Naive thymus-derived CD4-positive, alpha-beta T cell (primary cell): ENCODE measurements at regions not wholly inside any gene's neighbourhood (a gene's known extent, or its start where the extent isn't known, plus 50 kb on each side); places are given as distances from the start of the nearest gene placed in this dataset.

Experiments used
- ATAC-seq: fragments of 150-1000 bp; cut with Tn5 transposase; 2 replicates; pipeline ENCODE4 v1.10.0; 2021; ENCODE audit warnings: mild to moderate bottlenecking, moderate library complexity
- CTCF ChIA-PET: fragments of 350-600 bp; sonication (Branson Sonifier 250); formaldehyde crosslinking; loops from one replicate; lab custom pipeline; 2021; ENCODE audit warnings: antibody characterized with exemption; lab: Charles Lee
- POLR2A ChIA-PET: fragments of 350-600 bp; sonication (Branson Sonifier 250); formaldehyde crosslinking; loops from one replicate; lab custom pipeline; 2021; ENCODE audit warnings: antibody characterized with exemption, inconsistent platforms; lab: Charles Lee
- DNase-seq, 9 donors: peaks; one replicate each; pipeline versions ENCODE4 v3.0.0 to v3.0.0-alpha.2; 2020 to 2022; ENCODE audit warnings: mixed read lengths in 1 of 9
- H3K27ac ChIP-seq: one replicate; pipeline ENCODE4 v1.7.0; 2013; ENCODE audit warnings: mild to moderate bottlenecking, low read depth, low read length, moderate library complexity
- H3K27me3 ChIP-seq, 2 donors: one replicate each; pipeline ENCODE4 v1.7.0; 2013; ENCODE audit warnings: low read length in 2 of 2, mild to moderate bottlenecking in 2 of 2, moderate library complexity in 2 of 2; ENCODE audit not compliant: control insufficient read depth in 2 of 2, insufficient read depth in 2 of 2
- H3K36me3 ChIP-seq, 3 experiments: 1 replicate in 2 of 3; 2 replicates in 1 of 3; pipeline ENCODE4 v1.7.0; 2013; ENCODE audit warnings: low read length in 3 of 3, mild to moderate bottlenecking in 3 of 3, moderate library complexity in 1 of 3; ENCODE audit not compliant: insufficient read depth in 3 of 3, control insufficient read depth in 2 of 3
- H3K4me1 ChIP-seq, 2 donors: one replicate each; pipeline ENCODE4 v1.7.0; 2013; ENCODE audit warnings: low read length in 2 of 2, mild to moderate bottlenecking in 2 of 2, moderate library complexity in 1 of 2; ENCODE audit not compliant: control insufficient read depth in 2 of 2, insufficient read depth in 2 of 2
- H3K4me3 ChIP-seq: 2 replicates; pipeline ENCODE4 v1.7.0; 2013; ENCODE audit warnings: mild to moderate bottlenecking, low read length
- H3K9me3 ChIP-seq, 3 experiments: 1 replicate in 2 of 3; 2 replicates in 1 of 3; pipeline ENCODE4 v1.7.0; 2013; ENCODE audit warnings: low read length in 3 of 3; ENCODE audit not compliant: control insufficient read depth in 2 of 3
- H3K27ac Mint-ChIP-seq, 9 donors: one replicate each; pipeline ENCODE4 v1.8.0; 2020 to 2022; ENCODE audit warnings: mixed read lengths in 9 of 9, mild to moderate bottlenecking in 8 of 9, moderate library complexity in 5 of 9, inconsistent platforms in 2 of 9
- H3K27me3 Mint-ChIP-seq, 5 donors: one replicate each; pipeline ENCODE4 v1.8.0; 2021 to 2022; ENCODE audit warnings: mixed read lengths in 5 of 5, mild to moderate bottlenecking in 1 of 5
- H3K36me3 Mint-ChIP-seq, 5 donors: one replicate each; pipeline ENCODE4 v1.8.0; 2020 to 2022; ENCODE audit warnings: mixed read lengths in 5 of 5, mild to moderate bottlenecking in 3 of 5, inconsistent platforms in 1 of 5
- H3K4me1 Mint-ChIP-seq, 7 donors: one replicate each; pipeline ENCODE4 v1.8.0; 2020 to 2022; ENCODE audit warnings: mixed read lengths in 7 of 7, mild to moderate bottlenecking in 3 of 7, inconsistent platforms in 1 of 7
- H3K4me3 Mint-ChIP-seq, 10 donors: one replicate each; pipeline ENCODE4 v1.8.0; 2020 to 2022; ENCODE audit warnings: mild to moderate bottlenecking in 10 of 10, mixed read lengths in 10 of 10, moderate library complexity in 6 of 10, inconsistent platforms in 2 of 10
- H3K9me3 Mint-ChIP-seq, 11 donors: one replicate each; pipeline ENCODE4 v1.8.0; 2020 to 2022; ENCODE audit warnings: mixed read lengths in 11 of 11, mild to moderate bottlenecking in 4 of 11, inconsistent platforms in 1 of 11, moderate library complexity in 1 of 11
- intact Hi-C, 2 donors: fragments of 100-400 bp; cut with micrococcal nuclease; formaldehyde crosslinking; loops; one replicate each; pipeline ENCODE4 v1.15.1; 2023

DNA sequence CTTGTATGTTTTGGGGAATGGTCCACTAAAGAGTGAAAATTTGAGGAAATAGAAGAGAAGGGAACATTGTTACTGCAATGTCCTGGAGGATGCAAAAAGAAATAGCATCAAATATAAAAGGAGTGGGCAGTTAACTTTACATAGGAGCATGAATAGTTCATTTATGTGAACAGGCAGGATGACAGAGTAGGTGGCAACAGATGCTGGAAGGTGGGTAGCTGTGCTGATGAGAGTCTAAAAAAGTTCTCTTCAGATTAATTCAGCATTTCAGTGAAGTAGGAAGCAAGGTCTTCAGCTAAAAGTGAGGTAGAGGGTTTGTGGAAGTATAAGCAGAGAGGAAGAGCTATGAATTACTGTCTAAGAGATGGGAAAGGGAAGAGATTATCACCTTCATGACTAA is 276.5 kb downstream of the KIF2B start:
- H3K9me3 Mint-ChIP-seq, result peaks cover 0 to 27% (median 9%) of the 10 kb centered on the region in 11 donors
- no peak for DNase-seq
- H3K9me3 ChIP-seq, result peaks cover 0 to 12% (median 6%) of the 10 kb centered on the region in 3 experiments
- H3K36me3 ChIP-seq, result no peaks in the 10 kb centered on the region
- no peaks in the 10 kb centered on the region for H3K27me3 ChIP-seq
- POLR2A ChIA-PET, result no interaction called here
- H3K27me3 Mint-ChIP-seq, result no peaks in the 10 kb centered on the region
- no peaks in the 10 kb centered on the region for H3K36me3 Mint-ChIP-seq
- no peak for ATAC-seq
- H3K4me1 ChIP-seq, result no peaks in the 10 kb centered on the region
- intact Hi-C loops, result no loop called here
- H3K27ac Mint-ChIP-seq, result no peak overlapping the region
- H3K27ac ChIP-seq, result no peak overlapping the region
- no peak overlapping the region for H3K4me3 Mint-ChIP-seq
- no peak overlapping the region for H3K4me3 ChIP-seq
- CTCF ChIA-PET, result no interaction called here
- no peaks in the 10 kb centered on the region for H3K4me1 Mint-ChIP-seq

- Mint-ChIP-seq H3K4me1 (no peaks in the 10 kb centered on the region), H3K9me3 (peaks cover 1 to 43% (median 19%) of the 10 kb centered on the region in 11 donors), H3K27me3 (no peaks in the 10 kb centered on the region), H3K4me3 (no peak overlapping the region), H3K36me3 (peaks cover 0 to 3% (median 0%) of the 10 kb centered on the region in 5 donors), H3K27ac (no peak overlapping the region)
- Histone ChIP-seq H3K4me3 (no peak overlapping the region), H3K27ac (no peak overlapping the region), H3K36me3 (no peaks in the 10 kb centered on the region), H3K4me1 (no peaks in the 10 kb centered on the region), H3K27me3 (no peaks in the 10 kb centered on the region), H3K9me3 (peaks cover 0 to 12% (median 6%) of the 10 kb centered on the region in 3 experiments)
- DNase-seq (no peak), ATAC-seq (no peak)
- intact Hi-C loops, result no loop called here
- ChIA-PET CTCF (no interaction called here), POLR2A (no interaction called here)
These were observed 279.5 kb downstream of the KIF2B start for GRCh38 chr17:54102246-54102645.

- Mint-ChIP-seq H3K27ac (no peak overlapping the region), H3K9me3 (peaks cover 0 to 33% (median 6%) of the 10 kb centered on the region in 11 donors), H3K36me3 (no peaks in the 10 kb centered on the region), H3K4me3 (no peak overlapping the region), H3K4me1 (no peaks in the 10 kb centered on the region), H3K27me3 (no peaks in the 10 kb centered on the region)
- Histone ChIP-seq H3K27ac (no peak overlapping the region), H3K4me1 (no peaks in the 10 kb centered on the region), H3K27me3 (no peaks in the 10 kb centered on the region), H3K36me3 (no peaks in the 10 kb centered on the region), H3K9me3 (no peaks in the 10 kb centered on the region), H3K4me3 (no peak overlapping the region)
- intact Hi-C loops, result no loop called here
- DNase-seq (no peak), ATAC-seq (no peak)
- CTCF ChIA-PET, result no interaction called here
- POLR2A ChIA-PET, result no interaction called here
These were observed 288.8 kb downstream of the KIF2B start for GRCh38 chr17:54111576-54111975.

- POLR2A ChIA-PET, result no interaction called here
- ATAC-seq, result no peak
- DNase-seq, result no peak
- H3K4me1 ChIP-seq, result no peaks in the 10 kb centered on the region
- H3K27me3 Mint-ChIP-seq, result no peaks in the 10 kb centered on the region
- H3K4me3 Mint-ChIP-seq, result no peak overlapping the region
- peaks cover 0 to 17% (median 7%) of the 10 kb centered on the region in 11 donors for H3K9me3 Mint-ChIP-seq
- H3K27me3 ChIP-seq, result no peaks in the 10 kb centered on the region
- H3K4me3 ChIP-seq, result no peak overlapping the region
- CTCF ChIA-PET, result no interaction called here
- no peaks in the 10 kb centered on the region for H3K36me3 ChIP-seq
- H3K36me3 Mint-ChIP-seq, result no peaks in the 10 kb centered on the region
- intact Hi-C loops, result no loop called here
- no peaks in the 10 kb centered on the region for H3K4me1 Mint-ChIP-seq
- no peak overlapping the region for H3K27ac Mint-ChIP-seq
- no peak overlapping the region for H3K27ac ChIP-seq
- H3K9me3 ChIP-seq, result no peaks in the 10 kb centered on the region
These were observed 294.7 kb downstream of the KIF2B start for GRCh38 chr17:54117452-54117851.

- Histone ChIP-seq H3K9me3 (peaks cover 0 to 4% (median 0%) of the 10 kb centered on the region in 3 experiments), H3K4me1 (no peaks in the 10 kb centered on the region), H3K4me3 (no peak overlapping the region), H3K36me3 (no peaks in the 10 kb centered on the region), H3K27ac (no peak overlapping the region), H3K27me3 (no peaks in the 10 kb centered on the region)
- Mint-ChIP-seq H3K27ac (no peak overlapping the region), H3K36me3 (peaks cover 0 to 4% (median 0%) of the 10 kb centered on the region in 5 donors), H3K9me3 (peaks cover 4 to 39% (median 8%) of the 10 kb centered on the region in 11 donors), H3K4me3 (no peak overlapping the region), H3K4me1 (no peaks in the 10 kb centered on the region), H3K27me3 (no peaks in the 10 kb centered on the region)
- intact Hi-C loops, result no loop called here
- no peak for DNase-seq
- CTCF ChIA-PET, result interaction anchor here (0.8 kb wide), 1 partner anchor 10 kb away, joined by 3 read pairs; no protein-coding TSS in a partner anchor
- no peak for ATAC-seq
- POLR2A ChIA-PET, result no interaction called here
These were observed 301.7 kb downstream of the KIF2B start for GRCh38 chr17:54124456-54124855.

DNA sequence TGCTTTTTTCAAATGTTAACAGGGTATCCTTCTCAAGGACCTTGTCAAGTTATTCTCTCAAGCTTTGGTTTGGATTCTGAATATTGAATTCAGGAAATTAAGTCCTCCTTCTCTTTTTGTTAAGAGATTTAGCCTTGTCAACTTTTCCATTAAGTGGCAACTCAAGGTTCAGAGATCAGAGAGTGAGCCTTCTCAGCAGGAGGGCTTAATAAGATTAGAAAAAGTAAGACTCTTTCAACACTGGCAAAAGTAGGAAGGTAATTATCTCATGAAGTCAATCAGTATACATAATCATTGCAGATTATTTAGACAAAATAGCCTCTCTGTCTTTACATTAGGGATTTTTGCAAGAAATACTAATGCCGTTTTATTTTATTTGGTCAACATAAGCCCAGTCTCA is 330.7 kb downstream of the KIF2B start:
- no peak for ATAC-seq
- no peak for DNase-seq
- Mint-ChIP-seq H3K36me3 (no peaks in the 10 kb centered on the region), H3K4me3 (no peak overlapping the region), H3K4me1 (no peaks in the 10 kb centered on the region), H3K27ac (no peak overlapping the region), H3K27me3 (no peaks in the 10 kb centered on the region), H3K9me3 (peaks cover 0 to 23% (median 2%) of the 10 kb centered on the region in 11 donors)
- intact Hi-C loops, result no loop called here
- Histone ChIP-seq H3K36me3 (no peaks in the 10 kb centered on the region), H3K27ac (no peak overlapping the region), H3K4me1 (no peaks in the 10 kb centered on the region), H3K27me3 (no peaks in the 10 kb centered on the region), H3K4me3 (no peak overlapping the region), H3K9me3 (no peaks in the 10 kb centered on the region)
- POLR2A ChIA-PET, result no interaction called here
- CTCF ChIA-PET, result no interaction called here

DNA sequence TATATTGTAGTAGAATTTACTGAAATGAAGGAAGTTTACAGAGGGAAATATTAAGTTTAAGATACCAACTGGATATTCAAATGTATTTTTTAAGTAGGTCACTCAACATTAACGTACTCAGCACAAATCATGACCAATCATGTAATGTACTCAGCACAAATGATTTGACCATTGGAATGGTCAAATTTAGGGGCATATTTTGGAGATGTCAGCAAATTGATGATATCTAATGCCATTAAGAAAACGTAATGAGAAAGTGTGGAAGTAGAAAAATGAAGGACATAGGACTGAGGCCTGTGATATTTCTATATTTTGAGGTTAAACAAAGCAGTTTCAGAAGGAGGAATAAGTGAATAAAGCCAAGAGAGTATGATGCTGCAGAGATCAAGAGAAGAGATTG is 334.8 kb downstream of the KIF2B start:
- intact Hi-C loops, result no loop called here
- DNase-seq (no peak), ATAC-seq (no peak)
- ChIA-PET POLR2A (no interaction called here), CTCF (no interaction called here)
- no peaks in the 10 kb centered on the region for H3K4me1 ChIP-seq
- no peak overlapping the region for H3K4me3 ChIP-seq
- Mint-ChIP-seq H3K27me3 (no peaks in the 10 kb centered on the region), H3K4me3 (no peak overlapping the region), H3K36me3 (no peaks in the 10 kb centered on the region), H3K27ac (no peak overlapping the region), H3K4me1 (no peaks in the 10 kb centered on the region), H3K9me3 (peaks cover 0 to 29% (median 6%) of the 10 kb centered on the region in 11 donors)
- H3K27ac ChIP-seq, result no peak overlapping the region
- no peaks in the 10 kb centered on the region for H3K9me3 ChIP-seq
- no peaks in the 10 kb centered on the region for H3K27me3 ChIP-seq
- H3K36me3 ChIP-seq, result no peaks in the 10 kb centered on the region
